NCI-H460 (cell line): ENCODE measurements at regions not wholly inside any gene's neighbourhood (a gene's known extent, or its start where the extent isn't known, plus 50 kb on each side); places are given as distances from the start of the nearest gene placed in this dataset.
"Not testable (repeated sequence)": the region's sequence is repeated elsewhere in the genome, so short reads cannot be mapped to it uniquely, and the experiment has no call there.

Experiments
- DNase-seq: peaks from one replicate; pipeline ENCODE4 v3.0.0-alpha.2; 2016; ENCODE audit warnings: low read depth; ENCODE audit errors: extremely low read depth

DNA sequence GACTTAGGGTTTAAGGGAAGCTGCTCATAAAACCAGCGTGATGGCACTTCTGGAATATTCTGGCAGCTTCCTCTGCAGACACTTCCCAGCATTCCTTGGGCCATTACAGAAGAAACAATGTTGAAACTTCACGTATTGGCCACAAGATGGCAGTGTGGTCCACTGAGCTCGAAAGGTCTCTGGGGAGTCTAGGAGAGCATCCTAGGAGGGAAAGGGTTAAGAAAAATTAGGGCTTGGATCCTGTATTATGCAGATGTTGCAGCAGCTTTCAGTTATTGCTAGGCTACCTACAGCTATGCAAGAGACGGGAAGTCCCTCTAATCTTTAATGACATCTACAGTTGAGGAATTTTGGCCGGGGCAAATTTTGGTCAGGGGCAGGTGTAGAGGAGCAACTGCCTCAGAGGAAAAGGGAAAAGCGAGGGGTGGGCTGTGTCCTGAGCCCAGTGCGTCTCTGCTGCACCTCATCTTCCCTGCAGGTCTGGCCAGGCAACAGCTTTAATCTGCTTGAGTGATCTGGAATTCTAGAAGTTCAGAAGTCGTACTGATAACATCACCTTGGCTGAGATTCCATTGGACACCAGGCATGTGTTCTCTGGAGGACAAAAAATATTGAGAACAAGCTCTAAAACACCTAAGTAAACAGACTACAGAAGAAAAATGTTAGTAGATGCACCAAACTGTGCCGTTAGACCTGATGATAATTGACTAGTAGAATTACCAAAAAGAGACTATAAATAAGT lies 220.8 kb upstream of the PRSS58 start:
- DNase-seq, result peak; percentile 40

DNA sequence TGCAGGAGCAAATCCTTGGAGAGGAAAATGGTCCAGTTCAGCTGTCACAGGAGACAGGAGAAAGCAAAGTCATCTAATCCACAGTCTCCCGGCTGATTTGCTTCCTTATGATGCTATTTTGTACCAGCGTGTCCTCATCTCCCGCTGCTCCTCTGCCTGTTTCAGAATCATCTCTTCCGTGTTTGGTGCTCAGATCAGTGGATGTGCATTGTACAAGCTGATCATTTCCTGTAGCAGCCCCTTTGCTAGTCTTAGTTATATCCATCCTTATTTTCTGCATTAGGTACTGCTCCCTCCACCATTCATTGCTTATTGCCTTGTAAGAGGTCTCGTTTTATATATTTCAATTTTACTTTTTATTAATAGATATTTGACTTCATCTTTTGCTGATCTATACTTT lies 219.9 kb upstream of the PRSS58 start:
- DNase-seq, result not testable (repeated sequence)

DNA sequence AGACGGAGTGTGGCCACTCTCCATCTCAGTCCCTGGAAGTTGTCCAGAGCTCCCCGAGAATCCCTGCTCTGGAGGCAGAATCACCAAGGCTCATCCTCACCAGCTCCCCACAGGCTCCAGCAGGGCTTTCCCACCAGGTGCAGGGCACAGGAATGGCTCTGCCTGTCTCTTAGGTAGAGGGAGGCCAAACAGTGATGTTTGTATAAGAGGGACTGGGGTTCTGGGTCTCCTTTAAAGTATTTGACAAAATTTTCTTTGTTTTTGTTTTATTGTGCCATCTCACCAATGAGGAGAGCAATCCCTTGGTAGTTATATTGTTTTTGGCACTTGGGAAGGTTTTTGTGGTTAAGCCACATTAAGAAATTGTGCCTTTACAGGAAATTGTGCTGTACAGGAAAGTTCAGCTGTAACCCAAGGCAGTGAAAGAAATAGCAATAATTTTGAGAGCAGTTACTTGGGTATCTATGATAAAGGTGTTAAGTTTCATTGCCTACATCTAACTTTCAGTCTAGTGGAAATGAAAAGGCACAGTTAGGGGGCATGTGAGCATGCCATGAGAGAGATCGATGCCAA lies 219.3 kb upstream of the PRSS58 start:
- DNase-seq, result no peak

GRCh38 chr7:142476077-142476476 lies 218.2 kb upstream of the PRSS58 start:
- no peak for DNase-seq

DNA sequence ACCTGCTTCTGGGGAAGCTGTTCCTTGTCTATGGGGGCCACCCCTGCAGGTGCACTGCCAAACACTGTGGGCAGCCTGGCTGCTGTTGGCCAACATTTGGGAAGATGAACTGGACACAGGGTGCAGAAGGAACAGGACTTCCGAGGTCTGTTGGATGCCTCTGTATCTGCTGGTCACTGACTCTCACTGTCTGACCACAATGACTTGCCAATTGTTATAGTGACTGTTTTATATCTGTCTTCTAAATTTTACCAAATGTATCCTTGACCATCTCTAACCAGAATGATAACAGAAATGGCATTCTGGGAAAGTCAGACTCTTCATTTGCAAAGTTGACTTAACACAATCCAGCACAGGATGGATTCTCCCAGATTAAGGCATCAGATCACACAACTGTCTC lies 214.0 kb upstream of the PRSS58 start:
- DNase-seq, result no peak

GRCh38 chr7:142470544-142470830 lies 212.6 kb upstream of the PRSS58 start:
- no peak for DNase-seq

DNA sequence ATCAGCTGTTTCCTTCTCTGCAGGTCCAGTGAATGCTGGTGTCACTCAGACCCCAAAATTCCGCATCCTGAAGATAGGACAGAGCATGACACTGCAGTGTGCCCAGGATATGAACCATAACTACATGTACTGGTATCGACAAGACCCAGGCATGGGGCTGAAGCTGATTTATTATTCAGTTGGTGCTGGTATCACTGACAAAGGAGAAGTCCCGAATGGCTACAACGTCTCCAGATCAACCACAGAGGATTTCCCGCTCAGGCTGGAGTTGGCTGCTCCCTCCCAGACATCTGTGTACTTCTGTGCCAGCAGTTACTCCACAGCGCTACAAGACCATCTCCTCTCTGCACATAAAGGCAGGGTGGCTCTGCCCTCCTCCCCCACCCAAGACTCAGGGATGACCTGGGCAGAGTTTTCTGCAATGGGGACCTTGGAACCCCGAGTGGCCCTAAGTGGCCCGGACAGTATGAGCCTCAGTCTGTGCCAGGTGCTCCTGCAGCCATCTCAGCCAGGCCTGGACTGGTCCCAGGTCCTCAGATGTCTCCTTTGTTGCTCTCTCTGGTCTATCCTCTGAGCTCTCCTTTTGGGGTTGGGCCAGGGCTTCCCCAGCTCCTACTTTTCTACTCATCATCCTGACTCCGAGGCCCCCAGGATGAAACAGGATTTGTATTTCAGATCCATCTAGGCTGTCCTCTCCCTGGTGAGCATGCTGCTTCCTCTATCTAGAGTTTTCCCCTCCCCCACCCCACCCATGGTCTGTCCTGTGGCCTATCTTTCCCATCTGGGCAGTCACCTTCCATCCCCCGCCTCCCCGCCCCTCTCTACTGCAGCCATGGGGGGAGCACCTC lies 212.1 kb upstream of the PRSS58 start:
- no peak for DNase-seq

GRCh38 chr7:142468871-142469665 lies 211.2 kb upstream of the PRSS58 start:
- DNase-seq, result no peak

- DNase-seq, result not testable (repeated sequence)
These were observed 209.3 kb upstream of the PRSS58 start for GRCh38 chr7:142467056-142467655.

GRCh38 chr7:142463401-142463850 lies 205.6 kb upstream of the PRSS58 start:
- DNase-seq, result no peak

GRCh38 chr7:142461437-142461836 lies 203.6 kb upstream of the PRSS58 start:
- no peak for DNase-seq

DNA sequence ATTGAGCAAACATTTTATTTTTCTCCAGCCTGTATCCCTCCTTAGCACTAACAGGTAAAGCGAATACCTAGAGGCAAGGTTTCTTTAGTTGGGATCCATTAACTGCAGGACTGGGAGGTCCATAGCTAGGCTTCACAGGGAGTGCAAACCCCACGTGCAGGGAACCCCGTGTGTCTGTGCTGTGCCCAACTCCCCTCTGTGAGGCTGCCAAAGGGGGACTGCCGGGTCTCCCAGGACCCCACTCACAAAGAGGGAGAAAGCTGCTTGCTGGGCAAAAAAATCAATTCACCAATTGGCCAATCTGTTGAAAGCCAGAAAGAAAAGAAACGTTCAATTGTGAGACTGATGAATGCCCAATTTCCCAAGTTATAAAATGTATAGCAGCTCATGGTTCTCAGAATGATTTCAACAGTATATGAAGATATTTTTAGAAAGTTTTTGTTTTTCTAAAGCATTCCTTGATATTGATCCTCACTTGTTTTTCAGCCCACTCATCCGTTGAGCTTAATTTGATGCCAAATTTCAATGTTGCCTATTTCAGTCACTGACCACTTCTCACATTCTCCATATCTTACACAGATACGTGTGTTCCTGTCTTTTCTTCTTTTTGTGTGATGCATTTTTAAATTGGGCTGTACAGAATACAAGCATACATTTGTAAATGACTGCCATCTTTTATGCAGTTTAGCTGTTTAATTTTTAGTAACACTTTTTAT lies 202.7 kb upstream of the PRSS58 start:
- no peak for DNase-seq

DNA sequence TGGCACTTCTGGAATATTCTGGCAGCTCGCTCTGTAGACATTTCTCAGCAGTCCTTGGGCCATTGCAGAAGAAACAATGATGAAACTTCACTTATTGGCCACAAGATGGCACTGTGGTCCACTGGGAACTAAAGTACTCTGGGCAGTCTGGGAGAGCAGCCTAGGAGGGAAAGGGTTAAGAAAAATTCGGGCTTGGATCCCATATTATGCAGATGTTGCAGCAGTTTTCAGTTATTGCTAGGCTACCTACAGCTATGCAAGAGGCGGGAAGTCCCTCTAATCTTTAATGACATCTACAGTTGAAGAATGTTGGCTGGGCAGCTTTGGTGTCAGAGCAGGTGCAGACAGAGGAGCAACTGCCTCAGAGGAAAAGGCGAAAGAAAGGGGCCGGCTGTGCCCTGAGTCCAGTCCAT lies 201.7 kb upstream of the PRSS58 start:
- DNase-seq, result peak; percentile 56

DNA sequence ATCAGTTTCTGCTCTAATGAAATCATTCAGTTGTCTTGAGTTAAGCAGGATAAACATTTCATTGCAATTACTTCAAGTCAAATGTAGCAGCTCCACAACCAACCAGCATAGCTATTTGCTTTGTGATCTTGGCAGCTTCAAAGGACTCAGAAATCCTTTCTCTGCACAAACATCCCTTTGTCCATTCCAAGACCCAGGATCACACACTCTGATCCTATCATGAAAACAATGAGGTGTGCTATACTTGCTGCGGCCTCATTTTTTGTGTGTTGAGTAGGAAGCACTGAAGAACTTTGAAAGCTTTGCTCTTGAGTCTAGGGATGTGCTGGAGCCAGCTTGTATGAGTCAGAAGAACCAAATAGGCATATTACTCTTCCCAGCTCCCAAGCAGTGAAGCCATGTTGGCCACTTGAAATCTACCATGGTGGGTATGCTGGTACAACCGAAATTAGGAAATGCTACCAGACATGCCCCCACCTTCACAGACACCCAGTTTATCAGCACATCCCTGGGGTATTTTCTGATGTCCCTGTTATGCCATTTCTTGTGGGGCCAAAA lies 199.4 kb upstream of the PRSS58 start:
- DNase-seq, result no peak

- DNase-seq, result no peak
These were observed 197.5 kb upstream of the PRSS58 start for GRCh38 chr7:142455392-142455791.

DNA sequence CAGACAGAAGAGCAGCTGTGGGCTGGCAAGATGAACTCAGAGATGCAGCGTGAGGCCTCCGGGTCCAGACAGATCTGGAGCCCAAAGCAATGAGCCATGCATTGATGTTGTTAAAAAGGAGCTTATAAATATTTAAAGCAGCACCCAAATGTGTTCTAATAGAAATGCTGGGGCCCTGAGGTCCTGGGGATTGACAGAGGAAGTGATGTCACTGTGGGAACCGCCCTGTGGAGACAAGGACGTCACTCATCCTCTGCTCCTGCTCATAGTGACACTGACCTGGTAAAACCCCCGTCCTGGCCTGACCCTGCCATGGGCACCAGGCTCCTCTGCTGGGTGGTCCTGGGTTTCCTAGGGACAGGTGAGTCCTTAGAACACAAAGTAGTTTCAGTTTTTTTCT lies 197.0 kb upstream of the PRSS58 start:
- DNase-seq, result no peak

GRCh38 chr7:142452791-142453190 lies 194.9 kb upstream of the PRSS58 start:
- no peak for DNase-seq

DNA sequence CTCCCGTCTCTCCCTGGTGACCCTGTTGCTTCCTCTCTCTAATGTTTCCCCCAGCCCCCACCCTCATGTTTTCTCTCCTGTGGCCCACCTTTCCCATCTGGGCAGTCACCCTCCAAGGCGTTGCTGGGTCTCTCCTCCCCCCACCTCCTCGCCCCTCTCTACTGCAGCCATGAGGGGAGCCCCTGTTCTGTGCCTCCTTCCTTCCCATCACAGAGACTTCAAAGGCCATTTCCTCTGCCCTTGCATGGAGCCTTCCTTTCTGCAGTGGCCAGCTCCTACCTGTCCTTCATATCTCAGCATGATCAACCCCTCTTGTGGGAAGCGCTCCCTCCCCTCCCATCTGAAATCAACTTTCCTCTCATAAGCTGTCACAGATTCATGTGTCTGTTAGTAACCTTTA lies 194.0 kb upstream of the PRSS58 start:
- no peak for DNase-seq

DNA sequence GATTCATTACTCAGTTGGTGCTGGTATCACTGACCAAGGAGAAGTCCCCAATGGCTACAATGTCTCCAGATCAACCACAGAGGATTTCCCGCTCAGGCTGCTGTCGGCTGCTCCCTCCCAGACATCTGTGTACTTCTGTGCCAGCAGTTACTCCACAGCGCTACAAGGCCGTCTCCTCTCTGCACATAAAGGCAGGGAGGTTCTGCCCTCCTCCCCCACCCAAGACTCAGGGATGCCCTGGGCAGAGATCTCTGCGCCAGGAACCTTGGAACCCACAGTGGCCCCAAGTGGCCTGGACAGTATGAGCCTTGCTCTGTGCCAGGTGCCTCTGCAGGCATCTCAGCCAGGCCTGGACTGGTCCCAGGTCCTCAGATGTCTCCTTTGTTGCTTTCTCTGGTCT lies 193.4 kb upstream of the PRSS58 start:
- no peak for DNase-seq

DNA sequence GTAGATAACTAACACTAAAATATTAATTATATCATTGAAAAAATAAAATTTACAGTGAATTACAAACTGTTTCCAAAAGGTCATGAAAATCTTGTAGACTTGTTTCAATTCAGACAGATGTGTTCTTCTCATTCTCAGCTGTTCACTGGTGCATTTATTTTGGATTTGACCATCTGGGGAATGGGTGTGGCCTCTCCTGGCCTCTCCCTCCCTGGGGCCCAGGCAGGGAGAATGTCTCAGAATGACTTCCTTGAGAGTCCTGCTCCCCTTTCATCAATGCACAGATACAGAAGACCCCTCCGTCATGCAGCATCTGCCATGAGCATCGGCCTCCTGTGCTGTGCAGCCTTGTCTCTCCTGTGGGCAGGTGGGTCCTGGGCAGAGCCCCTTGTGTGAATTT lies 192.8 kb upstream of the PRSS58 start:
- no peak for DNase-seq
